Subcutaneous abdominal adipose tissue (tissue), 5 donors: ENCODE measurements at regions not wholly inside any gene's neighbourhood (a gene's known extent, or its start where the extent isn't known, plus 50 kb on each side); places are given as distances from the start of the nearest gene placed in this dataset.
"Not testable (repeated sequence)": the region's sequence is repeated elsewhere in the genome, so short reads cannot be mapped to it uniquely, and the experiment has no call there.

ENCODE experiments used
- H3K27ac ChIP-seq: one replicate; pipeline ENCODE4 v1.7.0; 2013; ENCODE audit warnings: low read depth, mild to moderate bottlenecking, inconsistent platforms, low read length, moderate library complexity
- H3K27me3 ChIP-seq, 5 donors: one replicate each; pipeline ENCODE4 v1.7.0; 2013; ENCODE audit warnings: low read length in 5 of 5, inconsistent platforms in 1 of 5; ENCODE audit not compliant: control insufficient read depth in 5 of 5, insufficient read depth in 4 of 5
- H3K36me3 ChIP-seq, 5 donors: one replicate each; pipeline ENCODE4 v1.7.0; 2013; ENCODE audit warnings: low read length in 5 of 5; ENCODE audit not compliant: control insufficient read depth in 5 of 5, insufficient read depth in 5 of 5
- H3K4me1 ChIP-seq, 5 donors: one replicate each; pipeline ENCODE4 v1.7.0; 2013; ENCODE audit warnings: low read length in 5 of 5, mild to moderate bottlenecking in 3 of 5, moderate library complexity in 1 of 5; ENCODE audit not compliant: control insufficient read depth in 5 of 5, insufficient read depth in 5 of 5
- H3K4me3 ChIP-seq, 5 donors: one replicate each; pipeline ENCODE4 v1.7.0; 2013; ENCODE audit warnings: low read length in 5 of 5, low read depth in 1 of 5
- H3K9ac ChIP-seq, 5 donors: one replicate each; pipeline ENCODE4 v1.7.0; 2013; ENCODE audit warnings: low read length in 5 of 5, mild to moderate bottlenecking in 4 of 5, moderate library complexity in 3 of 5
- H3K9me3 ChIP-seq, 5 donors: one replicate each; pipeline ENCODE4 v1.7.0; 2013; ENCODE audit warnings: low read length in 5 of 5; ENCODE audit not compliant: control insufficient read depth in 5 of 5
- donor health status: healthy.
- donor health status: healthy.
- donor health status: healthy.
- donor health status: healthy.
- donor health status: healthy.

- peaks cover 0 to 2% (median 0%) of the 10 kb centered on the region in 5 donors for H3K9me3 ChIP-seq
- no peaks in the 10 kb centered on the region for H3K36me3 ChIP-seq
- no peaks in the 10 kb centered on the region for H3K4me1 ChIP-seq
- no peak overlapping the region for H3K9ac ChIP-seq
- peaks cover 0 to 21% (median 11%) of the 10 kb centered on the region in 5 donors for H3K27me3 ChIP-seq
- H3K4me3 ChIP-seq, result no peak overlapping the region
- no peak overlapping the region for H3K27ac ChIP-seq
These were observed 108.4 kb upstream of the OLIG3 start for GRCh38 chr6:137602313-137603197.

GRCh38 chr6:137610702-137611101 is 116.5 kb upstream of the OLIG3 start:
- Histone ChIP-seq H3K4me3 (no peak overlapping the region), H3K27ac (no peak overlapping the region), H3K27me3 (peaks cover 0 to 5% (median 0%) of the 10 kb centered on the region in 5 donors), H3K4me1 (no peaks in the 10 kb centered on the region), H3K9ac (no peak overlapping the region), H3K9me3 (peaks cover 0 to 12% (median 11%) of the 10 kb centered on the region in 5 donors), H3K36me3 (no peaks in the 10 kb centered on the region)

- H3K4me1 ChIP-seq, result no peaks in the 10 kb centered on the region
- no peak overlapping the region for H3K27ac ChIP-seq
- H3K36me3 ChIP-seq, result no peaks in the 10 kb centered on the region
- no peaks in the 10 kb centered on the region for H3K9me3 ChIP-seq
- peaks cover 0 to 6% (median 0%) of the 10 kb centered on the region in 5 donors for H3K27me3 ChIP-seq
- H3K9ac ChIP-seq, result no peak overlapping the region
- no peak overlapping the region for H3K4me3 ChIP-seq
These were observed 129.1 kb upstream of the OLIG3 start for GRCh38 chr6:137623293-137623692.

- H3K9me3 ChIP-seq, result no peaks in the 10 kb centered on the region
- no peak overlapping the region for H3K4me3 ChIP-seq
- no peak overlapping the region for H3K9ac ChIP-seq
- no peaks in the 10 kb centered on the region for H3K36me3 ChIP-seq
- peaks cover 0 to 6% (median 0%) of the 10 kb centered on the region in 5 donors for H3K27me3 ChIP-seq
- no peaks in the 10 kb centered on the region for H3K4me1 ChIP-seq
- no peak overlapping the region for H3K27ac ChIP-seq
These were observed 131.0 kb upstream of the OLIG3 start for GRCh38 chr6:137625100-137625661.

GRCh38 chr6:137625808-137626207 is 131.6 kb upstream of the OLIG3 start:
- Histone ChIP-seq H3K27me3 (peaks cover 0 to 6% (median 0%) of the 10 kb centered on the region in 5 donors), H3K36me3 (no peaks in the 10 kb centered on the region), H3K4me1 (no peaks in the 10 kb centered on the region), H3K27ac (no peak overlapping the region), H3K9me3 (no peaks in the 10 kb centered on the region), H3K9ac (no peak overlapping the region), H3K4me3 (no peak overlapping the region)

GRCh38 chr6:137630666-137631065 is 136.5 kb upstream of the OLIG3 start:
- no peaks in the 10 kb centered on the region for H3K36me3 ChIP-seq

GRCh38 chr6:137631323-137631722 is 137.1 kb upstream of the OLIG3 start:
- Histone ChIP-seq H3K9ac (no peak overlapping the region), H3K9me3 (no peaks in the 10 kb centered on the region), H3K4me3 (no peak overlapping the region), H3K4me1 (no peaks in the 10 kb centered on the region), H3K27ac (no peak overlapping the region), H3K36me3 (no peaks in the 10 kb centered on the region), H3K27me3 (no peaks in the 10 kb centered on the region)

More at GRCh38 chr6:137630666-137631065, 136.5 kb upstream of the OLIG3 start:
- Histone ChIP-seq H3K4me3 (no peak overlapping the region), H3K9me3 (no peaks in the 10 kb centered on the region), H3K9ac (no peak overlapping the region), H3K27ac (no peak overlapping the region), H3K27me3 (no peaks in the 10 kb centered on the region), H3K4me1 (no peaks in the 10 kb centered on the region)

- H3K4me3 ChIP-seq, H3K36me3 ChIP-seq, H3K27ac ChIP-seq, H3K9ac ChIP-seq, H3K27me3 ChIP-seq, H3K9me3 ChIP-seq: not testable (repeated sequence)
- peaks cover 0 to 13% (median 10%) of the 10 kb centered on the region in 5 donors for H3K4me1 ChIP-seq
These were observed 140.0 kb upstream of the OLIG3 start for GRCh38 chr6:137634177-137634576.

- H3K27ac ChIP-seq, result no peak overlapping the region
- no peak overlapping the region for H3K4me3 ChIP-seq
- H3K9me3 ChIP-seq, result no peaks in the 10 kb centered on the region
- no peaks in the 10 kb centered on the region for H3K27me3 ChIP-seq
- peaks cover 3 to 13% (median 12%) of the 10 kb centered on the region in 5 donors for H3K4me1 ChIP-seq
- no peaks in the 10 kb centered on the region for H3K36me3 ChIP-seq
- H3K9ac ChIP-seq, result no peak overlapping the region
These were observed 142.9 kb upstream of the OLIG3 start for GRCh38 chr6:137637121-137637520.

GRCh38 chr6:137638926-137639706 is 144.9 kb upstream of the OLIG3 start:
- H3K4me1 ChIP-seq, result peaks cover 3 to 13% (median 12%) of the 10 kb centered on the region in 5 donors
- no peak overlapping the region for H3K4me3 ChIP-seq
- H3K36me3 ChIP-seq, result no peaks in the 10 kb centered on the region
- no peak overlapping the region for H3K9ac ChIP-seq
- no peaks in the 10 kb centered on the region for H3K9me3 ChIP-seq
- H3K27ac ChIP-seq, result no peak overlapping the region
- no peaks in the 10 kb centered on the region for H3K27me3 ChIP-seq
